KOPT-K1 (cell line): ENCODE measurements at regions not wholly inside any gene's neighbourhood (a gene's known extent, or its start where the extent isn't known, plus 50 kb on each side); places are given as distances from the start of the nearest gene placed in this dataset.
"Not testable (repeated sequence)": the region's sequence is repeated elsewhere in the genome, so short reads cannot be mapped to it uniquely, and the experiment has no call there.

Experiments
- H3K27ac ChIP-seq: fragments of 200-600 bp; sonication (generic); 2 replicates; pipeline ENCODE4 v1.5.1; 2016; ENCODE audit warnings: antibody characterized with exemption, mild to moderate bottlenecking, low read depth, low read length; ENCODE audit not compliant: poor library complexity, severe bottlenecking
- H3K36me3 ChIP-seq: fragments of 200-600 bp; sonication (generic); 2 replicates; pipeline ENCODE4 v1.5.1; 2017; ENCODE audit warnings: antibody characterized with exemption, mild to moderate bottlenecking, low read length, moderate library complexity; ENCODE audit not compliant: insufficient read depth
- H3K9me3 ChIP-seq: fragments of 200-600 bp; sonication (generic); 2 replicates; pipeline ENCODE4 v1.5.1; 2017; ENCODE audit warnings: antibody characterized with exemption, low read length, mild to moderate bottlenecking; ENCODE audit not compliant: insufficient read depth, poor library complexity, severe bottlenecking

GRCh38 chr6:51001399-51001798 is 182.7 kb downstream of the TFAP2B start:
- no peaks in the 10 kb centered on the region for H3K36me3 ChIP-seq
- no peak overlapping the region for H3K27ac ChIP-seq
- H3K9me3 ChIP-seq, result no peaks in the 10 kb centered on the region

- H3K27ac ChIP-seq, result no peak overlapping the region
- H3K9me3 ChIP-seq, result no peaks in the 10 kb centered on the region
- no peaks in the 10 kb centered on the region for H3K36me3 ChIP-seq
Observed at GRCh38 chr6:51004380-51004779, 185.7 kb downstream of the TFAP2B start.

GRCh38 chr6:51005779-51006178 is 187.1 kb downstream of the TFAP2B start:
- H3K27ac ChIP-seq, result no peak overlapping the region
- no peaks in the 10 kb centered on the region for H3K36me3 ChIP-seq
- no peaks in the 10 kb centered on the region for H3K9me3 ChIP-seq

- H3K36me3 ChIP-seq, result no peaks in the 10 kb centered on the region
- H3K9me3 ChIP-seq, result no peaks in the 10 kb centered on the region
- H3K27ac ChIP-seq, result no peak overlapping the region
Observed at GRCh38 chr6:51007237-51007636, 188.6 kb downstream of the TFAP2B start.

GRCh38 chr6:51008693-51009092 is 190.0 kb downstream of the TFAP2B start:
- H3K27ac ChIP-seq, H3K36me3 ChIP-seq: not testable (repeated sequence)

GRCh38 chr6:51013376-51013775 is 194.7 kb downstream of the TFAP2B start:
- H3K27ac ChIP-seq, result no peak overlapping the region
- H3K36me3 ChIP-seq, result no peaks in the 10 kb centered on the region
- H3K9me3 ChIP-seq, result no peaks in the 10 kb centered on the region

More at GRCh38 chr6:51008693-51009092, 190.0 kb downstream of the TFAP2B start:
- H3K9me3 ChIP-seq, result not testable (repeated sequence)

GRCh38 chr6:51015394-51015793 is 196.7 kb downstream of the TFAP2B start:
- Histone ChIP-seq H3K27ac (no peak overlapping the region), H3K9me3 (no peaks in the 10 kb centered on the region), H3K36me3 (no peaks in the 10 kb centered on the region)

- H3K9me3 ChIP-seq, result no peaks in the 10 kb centered on the region
- no peak overlapping the region for H3K27ac ChIP-seq
- no peaks in the 10 kb centered on the region for H3K36me3 ChIP-seq
Observed at GRCh38 chr6:51016489-51016888, 197.8 kb downstream of the TFAP2B start.

GRCh38 chr6:51019806-51020205 is 201.1 kb downstream of the TFAP2B start:
- H3K9me3 ChIP-seq, result no peaks in the 10 kb centered on the region
- no peaks in the 10 kb centered on the region for H3K36me3 ChIP-seq
- no peak overlapping the region for H3K27ac ChIP-seq

- Histone ChIP-seq H3K36me3 (no peaks in the 10 kb centered on the region), H3K9me3 (no peaks in the 10 kb centered on the region), H3K27ac (no peak overlapping the region)
Observed at GRCh38 chr6:51021171-51021570, 202.5 kb downstream of the TFAP2B start.

- H3K36me3 ChIP-seq, result no peaks in the 10 kb centered on the region
- no peak overlapping the region for H3K27ac ChIP-seq
- no peaks in the 10 kb centered on the region for H3K9me3 ChIP-seq
Observed at GRCh38 chr6:51024126-51024525, 205.5 kb downstream of the TFAP2B start.

- Histone ChIP-seq H3K27ac (no peak overlapping the region), H3K36me3 (no peaks in the 10 kb centered on the region)
Observed at GRCh38 chr6:51025082-51025777, 206.6 kb downstream of the TFAP2B start.

GRCh38 chr6:51027283-51028065 is 208.8 kb downstream of the TFAP2B start:
- no peak overlapping the region for H3K27ac ChIP-seq
- H3K9me3 ChIP-seq, result no peaks in the 10 kb centered on the region
- no peaks in the 10 kb centered on the region for H3K36me3 ChIP-seq

More at GRCh38 chr6:51025082-51025777, 206.6 kb downstream of the TFAP2B start:
- H3K9me3 ChIP-seq, result no peaks in the 10 kb centered on the region

- Histone ChIP-seq H3K9me3 (no peaks in the 10 kb centered on the region), H3K27ac (no peak overlapping the region), H3K36me3 (no peaks in the 10 kb centered on the region)
Observed at GRCh38 chr6:51028276-51028675, 209.6 kb downstream of the TFAP2B start.

GRCh38 chr6:51029561-51029960 is 210.9 kb downstream of the TFAP2B start:
- Histone ChIP-seq H3K27ac (no peak overlapping the region), H3K36me3 (no peaks in the 10 kb centered on the region), H3K9me3 (no peaks in the 10 kb centered on the region)

- Histone ChIP-seq H3K9me3 (no peaks in the 10 kb centered on the region), H3K27ac (no peak overlapping the region), H3K36me3 (no peaks in the 10 kb centered on the region)
Observed at GRCh38 chr6:51045548-51045947, 226.9 kb downstream of the TFAP2B start.
